ENCODE measurements at regions not wholly inside any gene's neighbourhood (a gene's known extent, or its start where the extent isn't known, plus 50 kb on each side); places are given as distances from the start of the nearest gene placed in this dataset.

GRCh38 chr20:5492937-5493336, 117.9 kb downstream of the GPCPD1 start:
- H2BK5ac ChIP-seq (ENCODE audit: low read depth, low read length): no peak overlapping the region
- H2BK12ac ChIP-seq (ENCODE audit: low read depth, low read length): no peak overlapping the region
- H4K8ac ChIP-seq (ENCODE audit: extremely low read depth, insufficient read depth, low read length): no peak overlapping the region
- no peaks in the 10 kb centered on the region for H4K20me1 ChIP-seq (replicated peaks in 1 of 2; ENCODE audit: control insufficient read depth in 1 of 2, insufficient read depth in 2 of 2, low read length in 2 of 2)
- no peak overlapping the region for H2BK120ac ChIP-seq (replicated peaks; ENCODE audit: low read depth, low read length)
- H2AFZ ChIP-seq (ENCODE audit: low read length): no peak overlapping the region
- no peak overlapping the region for H4K5ac ChIP-seq (ENCODE audit: insufficient read length, low read depth, low read length)
- H3K27me3 ChIP-seq (replicated peaks in 1 of 4; ENCODE audit: control insufficient read depth in 3 of 4, extremely low read depth in 1 of 4, insufficient read depth in 3 of 4, low read length in 3 of 4): no peaks in the 10 kb centered on the region
- FAIRE-seq: no peak
- no peaks in the 10 kb centered on the region for H3K4me1 ChIP-seq (replicated peaks in 1 of 4; ENCODE audit: control insufficient read depth in 3 of 4, insufficient read depth in 4 of 4, low read length in 3 of 4)
- DNase-seq (ENCODE audit: low read depth in 1 of 2, low spot score in 2 of 2): no peak
- H3K9ac ChIP-seq (replicated peaks in 1 of 4; ENCODE audit: extremely low read depth in 1 of 4, low read depth in 3 of 4, low read length in 3 of 4): no peak overlapping the region
- no peak overlapping the region for H3K18ac ChIP-seq (ENCODE audit: extremely low read depth, low read length)
- no peak overlapping the region for H3K56ac ChIP-seq (replicated peaks; ENCODE audit: insufficient read length, low read depth, low read length)
- ChIA-PET POLR2A (ENCODE audit: partially characterized antibody) (no interaction called here), CTCF (ENCODE audit: partially characterized antibody) (no interaction called here)
- no peaks in the 10 kb centered on the region for H3K23me2 ChIP-seq (ENCODE audit: low read depth, low read length)
- no peaks in the 10 kb centered on the region for H3K79me1 ChIP-seq (ENCODE audit: low read depth, low read length)
- H3K9me3 ChIP-seq (ENCODE audit: insufficient read depth in 2 of 2, low read depth in 1 of 2, low read length in 1 of 2): no peaks in the 10 kb centered on the region
- H2BK15ac ChIP-seq (ENCODE audit: low read length): no peak overlapping the region
- H3K4ac ChIP-seq (replicated peaks; ENCODE audit: insufficient read length, low read depth, low read length): no peak overlapping the region
- H4K91ac ChIP-seq (replicated peaks; ENCODE audit: insufficient read length, low read length): no peak overlapping the region
- no peak overlapping the region for H3K4me2 ChIP-seq (ENCODE audit: insufficient read depth in 1 of 2, low read depth in 2 of 2, low read length in 2 of 2)
- H3K4me3 ChIP-seq (ENCODE audit: extremely low read depth in 1 of 4, insufficient read depth in 2 of 4, low read depth in 3 of 4, low read length in 4 of 4): no peak overlapping the region
- H2BK20ac ChIP-seq (ENCODE audit: low read length): no peak overlapping the region
- H3K36me3 ChIP-seq (ENCODE audit: control insufficient read depth in 2 of 4, insufficient read depth in 4 of 4, low read length in 3 of 4): no peaks in the 10 kb centered on the region
- no peak overlapping the region for H3K27ac ChIP-seq (ENCODE audit: low read depth, low read length)
- no peak overlapping the region for H3K23ac ChIP-seq (ENCODE audit: insufficient read length)
- 92% methylated on average over 5 of the region's 5 CpGs; no CpG with 5 or more reads in 1 of the 2 experiments for WGBS, 2 experiments (ENCODE audit: extremely low coverage in 1 of 2, insufficient coverage in 1 of 2, insufficient read length in 1 of 2, insufficient replicate concordance in 2 of 2, low coverage in 1 of 2, low lambda C conversion rate in 2 of 2, missing lambda C conversion rate in 1 of 2)
- no peak overlapping the region for H3K14ac ChIP-seq (ENCODE audit: insufficient read length)
- no peaks in the 10 kb centered on the region for H3K79me2 ChIP-seq (ENCODE audit: control insufficient read depth in 1 of 2, insufficient read depth in 2 of 2, low read length in 2 of 2)
- no peak overlapping the region for H2AK5ac ChIP-seq (ENCODE audit: low read depth, low read length)
- TF ChIP-seq NRF1 (IDR thresholded peaks at IDR 0.05; ENCODE audit: low read depth, low read length): no peak
- TF ChIP-seq TEAD4 (IDR thresholded peaks at IDR 0.05; ENCODE audit: low read depth, low read length): no peak
- no peak for TF ChIP-seq GTF2F1 (IDR thresholded peaks at IDR 0.05; ENCODE audit: borderline replicate concordance, low read depth, low read length)
- no peak for TF ChIP-seq CBX5 (IDR thresholded peaks at IDR 0.05; ENCODE audit: low read depth, low read length)
- TF ChIP-seq, protein P1, sequence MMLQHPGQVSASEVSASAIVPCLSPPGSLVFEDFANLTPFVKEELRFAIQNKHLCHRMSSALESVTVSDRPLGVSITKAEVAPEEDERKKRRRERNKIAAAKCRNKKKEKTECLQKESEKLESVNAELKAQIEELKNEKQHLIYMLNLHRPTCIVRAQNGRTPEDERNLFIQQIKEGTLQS (IDR thresholded peaks at IDR 0.05; ENCODE audit: insufficient read depth, low read depth, low read length): no peak
- no peak for TF ChIP-seq YY1 (IDR thresholded peaks at IDR 0.05; ENCODE audit: low read depth, low read length)
